ENCODE measurements at regions not wholly inside any gene's neighbourhood (a gene's known extent, or its start where the extent isn't known, plus 50 kb on each side); places are given as distances from the start of the nearest gene placed in this dataset.

DNA sequence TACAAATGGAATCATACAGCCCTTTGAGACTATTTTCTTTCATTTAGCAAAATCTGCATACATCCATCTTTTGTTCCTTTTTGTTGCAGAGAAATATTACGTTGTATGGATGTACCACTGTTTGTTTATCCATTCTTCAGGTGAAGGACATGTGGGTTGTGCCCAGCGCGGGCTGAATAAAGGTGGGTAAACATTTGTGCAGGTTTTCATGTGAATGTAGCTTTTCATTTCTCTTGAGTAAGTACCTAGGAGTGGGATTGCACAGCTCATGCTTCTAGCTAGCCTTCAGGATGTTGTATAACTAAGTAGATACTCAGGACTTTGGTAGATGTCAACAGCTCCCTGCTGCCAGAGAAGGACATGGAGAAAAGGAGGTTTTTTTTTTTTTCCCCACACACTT lies 50.6 kb upstream of the SPRED2 start:
- DNase-seq: no peak

Data from cerebellar nuclear complex (tissue), 1 donor.